ENCODE measurements at regions not wholly inside any gene's neighbourhood (a gene's known extent, or its start where the extent isn't known, plus 50 kb on each side); places are given as distances from the start of the nearest gene placed in this dataset.

DNA sequence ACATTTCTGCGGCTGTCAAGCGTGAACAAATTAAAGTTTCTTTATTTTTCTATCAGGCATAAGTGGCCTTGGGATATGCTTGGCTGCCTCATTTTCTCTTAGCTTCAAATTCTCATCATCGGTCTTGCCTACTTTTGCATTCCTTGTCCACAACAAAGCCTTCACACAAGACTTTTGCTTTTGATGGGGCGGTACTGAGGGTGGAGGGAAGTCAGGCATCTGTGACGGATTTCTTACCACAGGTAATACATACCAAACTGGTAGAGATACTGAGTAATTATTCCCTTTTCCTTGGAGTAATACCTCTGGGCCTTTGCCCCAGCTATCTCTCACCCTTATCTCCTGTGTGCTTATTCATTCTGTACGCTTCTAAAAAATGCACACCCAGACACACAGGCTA, 468.3 kb upstream of the RGPD4 start:
- Histone ChIP-seq H3K36me3 (ENCODE audit: control insufficient read depth in 2 of 2, extremely low read depth in 1 of 2, insufficient read depth in 1 of 2, low read length in 1 of 2) (no peaks in the 10 kb centered on the region), H3K27me3 (replicated peaks in 1 of 2; ENCODE audit: control insufficient read depth in 2 of 2, extremely low read depth in 1 of 2, insufficient read depth in 2 of 2, low read length in 1 of 2) (no peaks in the 10 kb centered on the region), H3K4me3 (ENCODE audit: control insufficient read depth in 1 of 2, extremely low read depth in 1 of 2, low read length in 1 of 2) (no peak overlapping the region), H3K4me1 (ENCODE audit: control insufficient read depth in 1 of 2, extremely low read depth in 1 of 2, insufficient read depth in 2 of 2, low read length in 2 of 2) (no peaks in the 10 kb centered on the region), H3K27ac (ENCODE audit: low read length) (no peak overlapping the region), H3K9me3 (no peaks in the 10 kb centered on the region)
- Mint-ChIP-seq H3K27ac (no peak overlapping the region), H3K4me3 (no peak overlapping the region), H3K9me3 (peaks cover 0 to 7% (median 2%) of the 10 kb centered on the region in 3 donors), H3K27me3 (no peaks in the 10 kb centered on the region), H3K4me1 (no peaks in the 10 kb centered on the region), H3K36me3 (no peaks in the 10 kb centered on the region)
- no CpG with 5 or more reads among the region's 6 CpGs for WGBS (ENCODE audit: insufficient coverage)
- POLR2A ChIA-PET = no interaction called here
- DNase-seq (no peak), ATAC-seq (replicated peaks in 1 of 4) (no peak)
- CTCF ChIA-PET = no interaction called here

DNA sequence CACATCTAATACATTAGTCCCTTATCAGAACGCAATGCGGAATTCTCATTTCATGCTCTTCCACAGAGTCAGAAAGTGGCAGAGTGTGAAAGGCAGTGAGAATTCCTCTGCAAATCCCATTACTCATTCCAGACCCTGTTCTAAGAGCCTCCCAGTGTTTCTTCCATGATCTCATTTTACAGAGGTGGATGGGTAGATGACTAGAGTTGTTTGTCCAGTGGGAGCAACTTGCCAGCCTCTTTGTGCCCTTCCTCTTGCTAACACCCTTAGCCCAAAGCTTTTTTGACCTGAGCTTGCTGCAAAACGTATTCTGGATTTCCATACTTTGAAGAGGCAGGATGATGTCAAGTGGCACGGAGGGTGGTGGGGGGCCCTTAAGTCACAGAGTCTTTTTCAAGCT, 467.7 kb upstream of the RGPD4 start:
- no peak overlapping the region for H3K4me3 Mint-ChIP-seq
- WGBS (ENCODE audit: insufficient coverage) = 83% methylated on average over 1 of the region's 4 CpGs

DNA sequence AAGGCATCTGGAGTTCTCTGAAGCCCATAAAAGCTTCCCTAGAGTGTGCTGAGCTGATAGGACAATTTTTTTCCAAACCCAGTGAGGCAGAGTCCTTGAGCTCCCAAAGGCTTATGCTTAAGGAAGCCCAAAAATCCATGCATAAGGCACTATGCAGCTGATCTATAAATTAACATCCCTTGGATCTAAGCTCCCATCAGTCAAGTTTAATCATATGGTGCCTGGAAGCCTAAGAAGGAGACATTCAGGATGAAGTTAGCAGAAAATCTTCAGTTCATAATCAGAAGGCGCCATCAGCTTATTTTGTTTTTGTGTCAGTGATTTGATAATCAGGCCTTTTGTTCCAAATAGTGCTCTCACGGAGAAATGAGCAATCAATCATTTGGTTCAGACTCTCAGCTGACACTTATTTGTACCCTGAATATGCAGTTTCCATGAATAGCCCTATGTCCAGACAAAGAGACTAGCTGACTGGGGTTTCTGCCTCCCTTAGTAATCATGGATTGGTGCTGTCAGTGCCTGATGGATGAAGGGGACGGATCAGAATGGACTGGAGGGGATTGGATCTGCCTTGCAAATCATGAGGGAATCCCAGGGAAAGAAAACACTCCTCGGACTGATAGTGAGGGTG, 464.8 kb upstream of the RGPD4 start:
- Mint-ChIP-seq H3K36me3 (no peaks in the 10 kb centered on the region), H3K4me3 (no peak overlapping the region), H3K27me3 (peaks cover 0 to 3% of the 10 kb centered on the region in 2 donors), H3K4me1 (no peaks in the 10 kb centered on the region), H3K9me3 (peaks cover 2 to 10% (median 10%) of the 10 kb centered on the region in 3 donors), H3K27ac (no peak overlapping the region)
- no peaks in the 10 kb centered on the region for H3K9me3 ChIP-seq
- CTCF ChIA-PET = no interaction called here
- DNase-seq (no peak), ATAC-seq (replicated peaks in 1 of 4) (no peak)
- 63% methylated on average over 3 of the region's 4 CpGs for WGBS (ENCODE audit: insufficient coverage)
- H3K27ac ChIP-seq (ENCODE audit: low read length) = no peak overlapping the region
- H3K36me3 ChIP-seq (ENCODE audit: control insufficient read depth in 2 of 2, extremely low read depth in 1 of 2, insufficient read depth in 1 of 2, low read length in 1 of 2) = no peaks in the 10 kb centered on the region
- POLR2A ChIA-PET = no interaction called here
- H3K4me3 ChIP-seq (ENCODE audit: control insufficient read depth in 1 of 2, extremely low read depth in 1 of 2, low read length in 1 of 2) = no peak overlapping the region
- no peaks in the 10 kb centered on the region for H3K27me3 ChIP-seq (replicated peaks in 1 of 2; ENCODE audit: control insufficient read depth in 2 of 2, extremely low read depth in 1 of 2, insufficient read depth in 2 of 2, low read length in 1 of 2)
- H3K4me1 ChIP-seq (ENCODE audit: control insufficient read depth in 1 of 2, extremely low read depth in 1 of 2, insufficient read depth in 2 of 2, low read length in 2 of 2) = no peaks in the 10 kb centered on the region

More for the DNA sequence above, 467.7 kb upstream of the RGPD4 start:
- no peaks in the 10 kb centered on the region for H3K27me3 ChIP-seq (replicated peaks in 1 of 2; ENCODE audit: control insufficient read depth in 2 of 2, extremely low read depth in 1 of 2, insufficient read depth in 2 of 2, low read length in 1 of 2)
- H3K4me1 Mint-ChIP-seq = no peaks in the 10 kb centered on the region
- no peak overlapping the region for H3K4me3 ChIP-seq (ENCODE audit: control insufficient read depth in 1 of 2, extremely low read depth in 1 of 2, low read length in 1 of 2)
- H3K27ac Mint-ChIP-seq = no peak overlapping the region
- no peak for ATAC-seq (replicated peaks in 1 of 4)
- peaks cover 2 to 8% (median 2%) of the 10 kb centered on the region in 3 donors for H3K9me3 Mint-ChIP-seq
- DNase-seq = no peak
- H3K27me3 Mint-ChIP-seq = peaks cover 0 to 3% of the 10 kb centered on the region in 2 donors
- H3K36me3 Mint-ChIP-seq = no peaks in the 10 kb centered on the region
- no peak overlapping the region for H3K27ac ChIP-seq (ENCODE audit: low read length)
- ChIA-PET POLR2A (no interaction called here), CTCF (no interaction called here)
- H3K36me3 ChIP-seq (ENCODE audit: control insufficient read depth in 2 of 2, extremely low read depth in 1 of 2, insufficient read depth in 1 of 2, low read length in 1 of 2) = no peaks in the 10 kb centered on the region
- H3K9me3 ChIP-seq = no peaks in the 10 kb centered on the region
- no peaks in the 10 kb centered on the region for H3K4me1 ChIP-seq (ENCODE audit: control insufficient read depth in 1 of 2, extremely low read depth in 1 of 2, insufficient read depth in 2 of 2, low read length in 2 of 2)

DNA sequence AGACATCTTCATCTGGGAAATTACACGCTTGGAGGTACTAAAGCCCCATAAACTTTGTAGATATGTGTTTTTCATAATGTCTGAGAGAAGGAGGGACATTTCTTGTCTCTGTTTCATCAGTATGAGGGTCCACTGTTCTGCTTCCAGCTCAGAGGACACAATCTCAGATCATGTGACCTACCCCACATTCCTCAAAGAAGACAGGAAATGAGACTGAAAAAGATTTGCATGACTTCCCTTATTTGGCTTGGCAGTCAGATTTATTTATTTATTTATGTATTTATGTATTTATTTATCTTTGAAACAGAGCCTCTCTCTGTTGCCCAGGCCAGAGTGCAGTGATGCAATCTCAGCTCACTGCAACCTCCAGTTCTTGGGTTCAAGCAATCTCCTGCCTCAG, 463.7 kb upstream of the RGPD4 start:
- H3K4me1 Mint-ChIP-seq = no peaks in the 10 kb centered on the region
- Histone ChIP-seq H3K27me3 (replicated peaks in 1 of 2; ENCODE audit: control insufficient read depth in 2 of 2, extremely low read depth in 1 of 2, insufficient read depth in 2 of 2, low read length in 1 of 2) (no peaks in the 10 kb centered on the region), H3K4me3 (ENCODE audit: control insufficient read depth in 1 of 2, extremely low read depth in 1 of 2, low read length in 1 of 2) (no peak overlapping the region), H3K36me3 (ENCODE audit: control insufficient read depth in 2 of 2, extremely low read depth in 1 of 2, insufficient read depth in 1 of 2, low read length in 1 of 2) (no peaks in the 10 kb centered on the region), H3K9me3 (no peaks in the 10 kb centered on the region), H3K27ac (ENCODE audit: low read length) (no peak overlapping the region), H3K4me1 (ENCODE audit: control insufficient read depth in 1 of 2, extremely low read depth in 1 of 2, insufficient read depth in 2 of 2, low read length in 2 of 2) (no peaks in the 10 kb centered on the region)
- WGBS (ENCODE audit: insufficient coverage) = no CpG with 5 or more reads among the region's 1 CpG
- ATAC-seq (replicated peaks in 1 of 4) (no peak), DNase-seq (no peak)
- no peak overlapping the region for H3K27ac Mint-ChIP-seq
- POLR2A ChIA-PET = no interaction called here
- no peaks in the 10 kb centered on the region for H3K36me3 Mint-ChIP-seq
- peaks cover 2 to 13% (median 10%) of the 10 kb centered on the region in 3 donors for H3K9me3 Mint-ChIP-seq
- CTCF ChIA-PET = no interaction called here
- H3K4me3 Mint-ChIP-seq = no peak overlapping the region
- H3K27me3 Mint-ChIP-seq = peaks cover 0 to 3% of the 10 kb centered on the region in 2 donors

DNA sequence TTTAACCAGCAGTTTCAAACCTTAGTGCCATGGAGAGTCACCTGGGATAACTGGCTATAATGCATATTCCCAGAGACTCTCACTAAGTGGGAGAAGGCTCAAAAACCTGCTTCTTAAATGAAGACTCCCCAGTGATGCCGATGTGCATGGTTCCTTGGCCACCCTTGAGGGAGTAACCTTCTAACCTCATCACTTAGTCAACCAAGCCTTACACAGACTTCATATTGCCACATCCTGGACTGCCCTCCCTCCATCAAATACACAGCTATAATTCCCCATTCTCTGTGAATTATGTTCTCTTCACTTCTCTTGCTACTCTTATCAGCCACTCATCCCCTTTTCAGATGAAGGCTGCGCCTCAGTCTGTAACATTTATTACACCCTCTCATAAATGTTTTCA, 462.9 kb upstream of the RGPD4 start:
- no peaks in the 10 kb centered on the region for H3K4me1 Mint-ChIP-seq
- ChIA-PET CTCF (no interaction called here), POLR2A (no interaction called here)

DNA sequence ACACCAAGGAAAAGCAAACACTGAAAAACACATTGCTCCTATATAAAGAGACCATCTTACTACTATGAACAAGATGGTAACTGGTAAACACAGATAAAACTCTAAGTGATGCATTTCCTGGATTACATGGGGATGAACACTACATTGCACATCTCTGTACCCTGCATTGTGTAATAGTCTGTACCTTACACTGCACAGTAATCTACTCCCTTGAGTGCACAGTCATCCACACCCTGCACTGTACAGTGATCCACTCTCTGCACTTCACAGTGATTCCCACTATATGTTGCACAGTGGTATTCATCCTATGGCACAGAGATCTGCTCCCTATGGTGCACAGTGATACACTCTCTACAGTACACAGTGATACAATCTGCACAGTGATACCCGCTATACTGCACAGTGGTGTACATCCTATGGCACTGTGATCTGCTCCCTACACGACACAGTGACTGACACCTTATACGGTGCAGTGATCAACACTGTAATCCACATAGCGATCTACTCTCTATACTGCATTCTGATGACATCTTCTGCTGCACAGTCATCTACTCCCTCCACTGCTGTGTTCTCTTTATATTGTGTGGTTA, 462.2 kb upstream of the RGPD4 start:
- Histone ChIP-seq H3K9me3 (no peaks in the 10 kb centered on the region), H3K27me3 (replicated peaks in 1 of 2; ENCODE audit: control insufficient read depth in 2 of 2, extremely low read depth in 1 of 2, insufficient read depth in 2 of 2, low read length in 1 of 2) (no peaks in the 10 kb centered on the region), H3K27ac (ENCODE audit: low read length) (no peak overlapping the region), H3K4me1 (ENCODE audit: control insufficient read depth in 1 of 2, extremely low read depth in 1 of 2, insufficient read depth in 2 of 2, low read length in 2 of 2) (no peaks in the 10 kb centered on the region), H3K36me3 (ENCODE audit: control insufficient read depth in 2 of 2, extremely low read depth in 1 of 2, insufficient read depth in 1 of 2, low read length in 1 of 2) (no peaks in the 10 kb centered on the region), H3K4me3 (ENCODE audit: control insufficient read depth in 1 of 2, extremely low read depth in 1 of 2, low read length in 1 of 2) (no peak overlapping the region)
- Mint-ChIP-seq H3K4me1 (no peaks in the 10 kb centered on the region), H3K4me3 (no peak overlapping the region), H3K36me3 (no peaks in the 10 kb centered on the region), H3K27me3 (peaks cover 0 to 3% of the 10 kb centered on the region in 2 donors), H3K27ac (no peak overlapping the region), H3K9me3 (peaks cover 2 to 18% (median 10%) of the 10 kb centered on the region in 3 donors)
- no peak for ATAC-seq (replicated peaks in 1 of 4)
- CTCF ChIA-PET = no interaction called here
- POLR2A ChIA-PET = no interaction called here
- no peak for DNase-seq
- WGBS (ENCODE audit: insufficient coverage) = 81% methylated on average over 2 of the region's 4 CpGs

More for the DNA sequence above, 462.9 kb upstream of the RGPD4 start:
- ATAC-seq (replicated peaks in 1 of 4) = no peak
- H3K9me3 ChIP-seq = no peaks in the 10 kb centered on the region
- Mint-ChIP-seq H3K4me3 (no peak overlapping the region), H3K27ac (no peak overlapping the region), H3K36me3 (no peaks in the 10 kb centered on the region), H3K9me3 (peaks cover 2 to 16% (median 10%) of the 10 kb centered on the region in 3 donors), H3K27me3 (peaks cover 0 to 3% of the 10 kb centered on the region in 2 donors)
- H3K4me1 ChIP-seq (ENCODE audit: control insufficient read depth in 1 of 2, extremely low read depth in 1 of 2, insufficient read depth in 2 of 2, low read length in 2 of 2) = no peaks in the 10 kb centered on the region
- 100% methylated on average over 1 of the region's 2 CpGs for WGBS (ENCODE audit: insufficient coverage)
- no peaks in the 10 kb centered on the region for H3K36me3 ChIP-seq (ENCODE audit: control insufficient read depth in 2 of 2, extremely low read depth in 1 of 2, insufficient read depth in 1 of 2, low read length in 1 of 2)
- no peak overlapping the region for H3K4me3 ChIP-seq (ENCODE audit: control insufficient read depth in 1 of 2, extremely low read depth in 1 of 2, low read length in 1 of 2)
- DNase-seq = no peak
- no peak overlapping the region for H3K27ac ChIP-seq (ENCODE audit: low read length)
- H3K27me3 ChIP-seq (replicated peaks in 1 of 2; ENCODE audit: control insufficient read depth in 2 of 2, extremely low read depth in 1 of 2, insufficient read depth in 2 of 2, low read length in 1 of 2) = no peaks in the 10 kb centered on the region

All from T-cell (primary cell).